H1 (cell line): ENCODE measurements at regions not wholly inside any gene's neighbourhood (a gene's known extent, or its start where the extent isn't known, plus 50 kb on each side); places are given as distances from the start of the nearest gene placed in this dataset.

Source experiments
- BRCA1 ChIP-seq: IDR thresholded peaks from 2 replicates; pipeline ENCODE4 v1.6.1; 2012; ENCODE audit warnings: low read depth, low read length, improper control_type of control experiment
- CTBP2 ChIP-seq: IDR thresholded peaks from 2 replicates; pipeline ENCODE4 v1.7.0; 2011; ENCODE audit warnings: borderline replicate concordance, mild to moderate bottlenecking, moderate library complexity, mixed read lengths, low read length; ENCODE audit not compliant: insufficient read depth, insufficient read length
- EP300 ChIP-seq, 2 experiments: IDR thresholded peaks; 1 replicate in 1 of 2; 2 replicates in 1 of 2; pipeline ENCODE4 v1.6.1; 2011 to 2012; ENCODE audit warnings: low read depth in 2 of 2, low read length in 2 of 2, mild to moderate bottlenecking in 2 of 2, borderline replicate concordance in 1 of 2, inconsistent platforms in 1 of 2, moderate library complexity in 1 of 2
- KDM4A ChIP-seq: IDR thresholded peaks from one replicate; pipeline ENCODE4 v1.7.1; 2012; ENCODE audit warnings: low read depth, mild to moderate bottlenecking, moderate library complexity, low read length, inconsistent platforms; ENCODE audit not compliant: severe bottlenecking
- KDM5A ChIP-seq: fragments of 200-600 bp; IDR thresholded peaks from 2 replicates; pipeline ENCODE4 v1.7.1; 2012; ENCODE audit warnings: mild to moderate bottlenecking, low read length, inconsistent platforms, mixed read lengths
- POLR2AphosphoS5 ChIP-seq: IDR thresholded peaks from 2 replicates; pipeline ENCODE4 v1.6.1; 2011; ENCODE audit warnings: low read depth, low read length
- SP1 ChIP-seq: IDR thresholded peaks from 2 replicates; pipeline ENCODE4 v1.6.1; 2011; ENCODE audit warnings: low read depth, low read length
- TAF7 ChIP-seq: optimal IDR thresholded peaks from 2 replicates; pipeline ENCODE3; 2011; ENCODE audit warnings: low read depth, mild to moderate bottlenecking, inconsistent platforms, low read length, moderate library complexity, borderline replicate concordance
- TEAD4 ChIP-seq: IDR thresholded peaks from 2 replicates; pipeline ENCODE4 v1.6.1; 2012; ENCODE audit warnings: low read depth, low read length, inconsistent platforms, mixed read lengths
- TF ChIP-seq, protein P1 (sequence below): fragments of 300-600 bp; sonication (generic); IDR thresholded peaks from 2 replicates; pipeline ENCODE4 v1.7.1; 2012; ENCODE audit warnings: low read length, moderate library complexity, mild to moderate bottlenecking, inconsistent platforms; ENCODE audit not compliant: insufficient replicate concordance

DNA sequence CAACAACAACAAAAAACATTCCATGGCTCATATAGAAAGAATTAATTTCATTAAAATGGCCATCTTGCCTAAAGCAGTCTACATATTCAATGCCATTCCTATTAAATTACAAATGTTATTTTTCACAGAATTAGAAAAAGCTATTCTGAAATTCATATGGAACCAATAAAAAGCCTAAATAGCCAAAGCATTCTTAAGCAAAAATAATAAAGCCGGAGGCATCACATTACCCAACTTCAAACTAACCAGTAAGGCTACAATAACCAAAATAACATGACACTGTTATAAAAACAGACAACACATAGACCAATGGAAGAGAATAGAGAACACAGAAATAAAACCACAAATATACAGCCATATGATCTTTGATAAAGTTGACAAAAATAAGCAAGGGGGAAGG is 330.4 kb downstream of the KIF20B start (continued):
- TF ChIP-seq, protein P1, sequence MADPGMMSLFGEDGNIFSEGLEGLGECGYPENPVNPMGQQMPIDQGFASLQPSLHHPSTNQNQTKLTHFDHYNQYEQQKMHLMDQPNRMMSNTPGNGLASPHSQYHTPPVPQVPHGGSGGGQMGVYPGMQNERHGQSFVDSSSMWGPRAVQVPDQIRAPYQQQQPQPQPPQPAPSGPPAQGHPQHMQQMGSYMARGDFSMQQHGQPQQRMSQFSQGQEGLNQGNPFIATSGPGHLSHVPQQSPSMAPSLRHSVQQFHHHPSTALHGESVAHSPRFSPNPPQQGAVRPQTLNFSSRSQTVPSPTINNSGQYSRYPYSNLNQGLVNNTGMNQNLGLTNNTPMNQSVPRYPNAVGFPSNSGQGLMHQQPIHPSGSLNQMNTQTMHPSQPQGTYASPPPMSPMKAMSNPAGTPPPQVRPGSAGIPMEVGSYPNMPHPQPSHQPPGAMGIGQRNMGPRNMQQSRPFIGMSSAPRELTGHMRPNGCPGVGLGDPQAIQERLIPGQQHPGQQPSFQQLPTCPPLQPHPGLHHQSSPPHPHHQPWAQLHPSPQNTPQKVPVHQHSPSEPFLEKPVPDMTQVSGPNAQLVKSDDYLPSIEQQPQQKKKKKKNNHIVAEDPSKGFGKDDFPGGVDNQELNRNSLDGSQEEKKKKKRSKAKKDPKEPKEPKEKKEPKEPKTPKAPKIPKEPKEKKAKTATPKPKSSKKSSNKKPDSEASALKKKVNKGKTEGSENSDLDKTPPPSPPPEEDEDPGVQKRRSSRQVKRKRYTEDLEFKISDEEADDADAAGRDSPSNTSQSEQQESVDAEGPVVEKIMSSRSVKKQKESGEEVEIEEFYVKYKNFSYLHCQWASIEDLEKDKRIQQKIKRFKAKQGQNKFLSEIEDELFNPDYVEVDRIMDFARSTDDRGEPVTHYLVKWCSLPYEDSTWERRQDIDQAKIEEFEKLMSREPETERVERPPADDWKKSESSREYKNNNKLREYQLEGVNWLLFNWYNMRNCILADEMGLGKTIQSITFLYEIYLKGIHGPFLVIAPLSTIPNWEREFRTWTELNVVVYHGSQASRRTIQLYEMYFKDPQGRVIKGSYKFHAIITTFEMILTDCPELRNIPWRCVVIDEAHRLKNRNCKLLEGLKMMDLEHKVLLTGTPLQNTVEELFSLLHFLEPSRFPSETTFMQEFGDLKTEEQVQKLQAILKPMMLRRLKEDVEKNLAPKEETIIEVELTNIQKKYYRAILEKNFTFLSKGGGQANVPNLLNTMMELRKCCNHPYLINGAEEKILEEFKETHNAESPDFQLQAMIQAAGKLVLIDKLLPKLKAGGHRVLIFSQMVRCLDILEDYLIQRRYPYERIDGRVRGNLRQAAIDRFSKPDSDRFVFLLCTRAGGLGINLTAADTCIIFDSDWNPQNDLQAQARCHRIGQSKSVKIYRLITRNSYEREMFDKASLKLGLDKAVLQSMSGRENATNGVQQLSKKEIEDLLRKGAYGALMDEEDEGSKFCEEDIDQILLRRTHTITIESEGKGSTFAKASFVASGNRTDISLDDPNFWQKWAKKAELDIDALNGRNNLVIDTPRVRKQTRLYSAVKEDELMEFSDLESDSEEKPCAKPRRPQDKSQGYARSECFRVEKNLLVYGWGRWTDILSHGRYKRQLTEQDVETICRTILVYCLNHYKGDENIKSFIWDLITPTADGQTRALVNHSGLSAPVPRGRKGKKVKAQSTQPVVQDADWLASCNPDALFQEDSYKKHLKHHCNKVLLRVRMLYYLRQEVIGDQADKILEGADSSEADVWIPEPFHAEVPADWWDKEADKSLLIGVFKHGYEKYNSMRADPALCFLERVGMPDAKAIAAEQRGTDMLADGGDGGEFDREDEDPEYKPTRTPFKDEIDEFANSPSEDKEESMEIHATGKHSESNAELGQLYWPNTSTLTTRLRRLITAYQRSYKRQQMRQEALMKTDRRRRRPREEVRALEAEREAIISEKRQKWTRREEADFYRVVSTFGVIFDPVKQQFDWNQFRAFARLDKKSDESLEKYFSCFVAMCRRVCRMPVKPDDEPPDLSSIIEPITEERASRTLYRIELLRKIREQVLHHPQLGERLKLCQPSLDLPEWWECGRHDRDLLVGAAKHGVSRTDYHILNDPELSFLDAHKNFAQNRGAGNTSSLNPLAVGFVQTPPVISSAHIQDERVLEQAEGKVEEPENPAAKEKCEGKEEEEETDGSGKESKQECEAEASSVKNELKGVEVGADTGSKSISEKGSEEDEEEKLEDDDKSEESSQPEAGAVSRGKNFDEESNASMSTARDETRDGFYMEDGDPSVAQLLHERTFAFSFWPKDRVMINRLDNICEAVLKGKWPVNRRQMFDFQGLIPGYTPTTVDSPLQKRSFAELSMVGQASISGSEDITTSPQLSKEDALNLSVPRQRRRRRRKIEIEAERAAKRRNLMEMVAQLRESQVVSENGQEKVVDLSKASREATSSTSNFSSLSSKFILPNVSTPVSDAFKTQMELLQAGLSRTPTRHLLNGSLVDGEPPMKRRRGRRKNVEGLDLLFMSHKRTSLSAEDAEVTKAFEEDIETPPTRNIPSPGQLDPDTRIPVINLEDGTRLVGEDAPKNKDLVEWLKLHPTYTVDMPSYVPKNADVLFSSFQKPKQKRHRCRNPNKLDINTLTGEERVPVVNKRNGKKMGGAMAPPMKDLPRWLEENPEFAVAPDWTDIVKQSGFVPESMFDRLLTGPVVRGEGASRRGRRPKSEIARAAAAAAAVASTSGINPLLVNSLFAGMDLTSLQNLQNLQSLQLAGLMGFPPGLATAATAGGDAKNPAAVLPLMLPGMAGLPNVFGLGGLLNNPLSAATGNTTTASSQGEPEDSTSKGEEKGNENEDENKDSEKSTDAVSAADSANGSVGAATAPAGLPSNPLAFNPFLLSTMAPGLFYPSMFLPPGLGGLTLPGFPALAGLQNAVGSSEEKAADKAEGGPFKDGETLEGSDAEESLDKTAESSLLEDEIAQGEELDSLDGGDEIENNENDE: no peak
- no peak for TF ChIP-seq TAF7
- TF ChIP-seq SP1: no peak
- no peak for TF ChIP-seq KDM4A
- no peak for TF ChIP-seq EP300 (IDR thresholded peaks at IDR 0.05; ENCODE audit: borderline replicate concordance in 1 of 2, low read depth in 2 of 2, low read length in 2 of 2)
- no peak for TF ChIP-seq POLR2AphosphoS5
- no peak for TF ChIP-seq KDM5A
- no peak for TF ChIP-seq TEAD4
- no peak for TF ChIP-seq BRCA1
- TF ChIP-seq CTBP2: no peak
